22Rv1 (cell line): ENCODE measurements at regions not wholly inside any gene's neighbourhood (a gene's known extent, or its start where the extent isn't known, plus 50 kb on each side); places are given as distances from the start of the nearest gene placed in this dataset.

ENCODE experiments used
- CTCF ChIP-seq: fragments of 450-650 bp; IDR thresholded peaks from 2 replicates; pipeline ENCODE4 v1.5.1; 2017; ENCODE audit warnings: mild to moderate bottlenecking
- ZFX ChIP-seq: fragments of 450-650 bp; IDR thresholded peaks from 2 replicates; pipeline ENCODE4 v1.6.1; 2017; ENCODE audit warnings: antibody characterized with exemption, borderline replicate concordance

GRCh38 chr10:90470966-90471365 lies 386.9 kb downstream of the HTR7 start:
- no peak for TF ChIP-seq CTCF
- no peak for TF ChIP-seq ZFX
